Loucy (cell line): ENCODE measurements at regions not wholly inside any gene's neighbourhood (a gene's known extent, or its start where the extent isn't known, plus 50 kb on each side); places are given as distances from the start of the nearest gene placed in this dataset.

ENCODE experiments used
- H2AFZ ChIP-seq: fragments of 200-600 bp; sonication (generic); 2 replicates; pipeline ENCODE4 v1.6.0; 2016; ENCODE audit warnings: antibody characterized with exemption, mild to moderate bottlenecking, low read length, moderate library complexity
- H3F3A ChIP-seq: fragments of 200-600 bp; 2 replicates; pipeline ENCODE4 v1.6.0; 2016; ENCODE audit warnings: antibody characterized with exemption, low read depth, mild to moderate bottlenecking
- H3K27me3 ChIP-seq: fragments of 200-600 bp; sonication (generic); 2 replicates; pipeline ENCODE4 v1.6.1; 2014; ENCODE audit warnings: low read length, mild to moderate bottlenecking; ENCODE audit not compliant: insufficient read depth, poor library complexity, severe bottlenecking
- H3K36me3 ChIP-seq: fragments of 200-600 bp; sonication (generic); 2 replicates; pipeline ENCODE4 v1.6.1; 2016; ENCODE audit warnings: low read length; ENCODE audit not compliant: insufficient read depth
- H3K4me1 ChIP-seq: fragments of 200-600 bp; sonication (generic); 2 replicates; pipeline ENCODE4 v1.5.1; 2014; ENCODE audit warnings: low read length, mild to moderate bottlenecking; ENCODE audit not compliant: insufficient read depth, poor library complexity, severe bottlenecking
- H3K4me2 ChIP-seq: fragments of 200-600 bp; sonication (generic); 2 replicates; pipeline ENCODE4 v1.6.0; 2014; ENCODE audit warnings: antibody characterized with exemption, low read length, low read depth, mild to moderate bottlenecking; ENCODE audit not compliant: poor library complexity, severe bottlenecking
- H3K4me3 ChIP-seq: fragments of 200-600 bp; sonication (generic); 2 replicates; pipeline ENCODE4 v1.5.1; 2014; ENCODE audit warnings: low read length, mild to moderate bottlenecking, mixed read lengths; ENCODE audit not compliant: poor library complexity, severe bottlenecking
- H3K79me2 ChIP-seq: fragments of 200-600 bp; sonication (generic); 2 replicates; pipeline ENCODE4 v1.6.1; 2014; ENCODE audit warnings: low read length; ENCODE audit not compliant: insufficient read depth
- H3K9ac ChIP-seq: fragments of 200-600 bp; sonication (generic); 2 replicates; pipeline ENCODE4 v1.6.0; 2014; ENCODE audit warnings: mild to moderate bottlenecking, low read depth, low read length, moderate library complexity; ENCODE audit not compliant: poor library complexity, severe bottlenecking
- H3K9me2 ChIP-seq: fragments of 200-600 bp; sonication (generic); replicated peaks from 2 replicates; pipeline ENCODE4 v1.6.1; 2016; ENCODE audit warnings: low read depth, low read length, mixed read lengths
- H3K9me3 ChIP-seq: fragments of 200-600 bp; sonication (generic); 2 replicates; pipeline ENCODE4 v1.6.1; 2014; ENCODE audit warnings: mild to moderate bottlenecking, antibody characterized with exemption, low read length, low read depth; ENCODE audit not compliant: insufficient read depth
- H4K20me1 ChIP-seq: fragments of 200-600 bp; sonication (generic); 2 replicates; pipeline ENCODE4 v1.6.0; 2014; ENCODE audit warnings: antibody characterized with exemption, low read length, mild to moderate bottlenecking; ENCODE audit not compliant: insufficient read depth, poor library complexity, severe bottlenecking
- CTCF ChIP-seq: fragments of 200-600 bp; sonication (generic); conservative IDR thresholded peaks from 2 replicates; pipeline ENCODE4 v1.5.1; 2014; ENCODE audit warnings: mild to moderate bottlenecking, antibody characterized with exemption, low read length
- EZH2phosphoT487 ChIP-seq: fragments of 200-600 bp; IDR thresholded peaks from 2 replicates; pipeline ENCODE4 v1.6.1; 2018; ENCODE audit warnings: antibody characterized with exemption, mild to moderate bottlenecking, moderate library complexity, borderline replicate concordance

GRCh38 chr2:63740943-63741342 lies 100.8 kb upstream of the UGP2 start:
- no peaks in the 10 kb centered on the region for H3K9me3 ChIP-seq
- no peaks in the 10 kb centered on the region for H3K27me3 ChIP-seq
- TF ChIP-seq EZH2phosphoT487 (no peak), CTCF (no peak)
- H3K9ac ChIP-seq, result no peak overlapping the region
- H3K36me3 ChIP-seq, result no peaks in the 10 kb centered on the region
- H3K4me1 ChIP-seq, result peaks cover 5% of the 10 kb centered on the region
- H3K79me2 ChIP-seq, result no peaks in the 10 kb centered on the region
- H3K4me2 ChIP-seq, result no peak overlapping the region
- no peaks in the 10 kb centered on the region for H3F3A ChIP-seq
- H2AFZ ChIP-seq, result no peak overlapping the region
- no peaks in the 10 kb centered on the region for H4K20me1 ChIP-seq
- H3K4me3 ChIP-seq, result no peak overlapping the region
- H3K9me2 ChIP-seq, result no peaks in the 10 kb centered on the region

GRCh38 chr2:63741884-63742579 lies 99.7 kb upstream of the UGP2 start:
- Histone ChIP-seq H3K4me3 (no peak overlapping the region), H3K79me2 (no peaks in the 10 kb centered on the region), H3F3A (no peaks in the 10 kb centered on the region), H3K9me2 (no peaks in the 10 kb centered on the region), H3K9ac (no peak overlapping the region), H3K9me3 (no peaks in the 10 kb centered on the region), H2AFZ (no peak overlapping the region), H3K4me1 (no peaks in the 10 kb centered on the region), H3K4me2 (no peak overlapping the region), H3K27me3 (no peaks in the 10 kb centered on the region), H4K20me1 (no peaks in the 10 kb centered on the region), H3K36me3 (no peaks in the 10 kb centered on the region)
- TF ChIP-seq EZH2phosphoT487 (no peak), CTCF (no peak)

GRCh38 chr2:63742580-63742976 lies 99.1 kb upstream of the UGP2 start:
- Histone ChIP-seq H4K20me1 (no peaks in the 10 kb centered on the region), H3K79me2 (no peaks in the 10 kb centered on the region), H3K4me1 (no peaks in the 10 kb centered on the region), H3K36me3 (no peaks in the 10 kb centered on the region), H3K4me2 (no peak overlapping the region), H2AFZ (no peak overlapping the region), H3F3A (no peaks in the 10 kb centered on the region), H3K9ac (no peak overlapping the region), H3K4me3 (no peak overlapping the region), H3K9me3 (no peaks in the 10 kb centered on the region), H3K9me2 (no peaks in the 10 kb centered on the region), H3K27me3 (no peaks in the 10 kb centered on the region)
- no peak for TF ChIP-seq EZH2phosphoT487
- no peak for TF ChIP-seq CTCF
